OCI-LY7 (cell line): ENCODE measurements at regions not wholly inside any gene's neighbourhood (a gene's known extent, or its start where the extent isn't known, plus 50 kb on each side); places are given as distances from the start of the nearest gene placed in this dataset.

ENCODE experiments used
- BruUV-seq: library from RNA; stranded (reverse); fragments of 400-500 nt; replicated peaks from 2 replicates; lab custom pipeline; 2021; lab: Mats Ljungman, UMichigan
- CTCF ChIA-PET: fragments of 300-600 bp; sonication (Branson Sonifier 250); formaldehyde crosslinking; loops from one replicate; lab custom pipeline; 2022; ENCODE audit warnings: antibody characterized with exemption; ENCODE audit not compliant: unreplicated experiment; lab: Charles Lee
- POLR2A ChIA-PET: fragments of 300-600 bp; sonication (Branson Sonifier 250); formaldehyde crosslinking; loops from one replicate; lab custom pipeline; 2022; ENCODE audit warnings: antibody characterized with exemption; lab: Charles Lee
- DNase-seq: peaks from one replicate; pipeline ENCODE4 v3.0.0-alpha.2; 2015; ENCODE audit warnings: low spot score
- H2AFZ ChIP-seq: fragments of 200-600 bp; sonication (generic), shearing (Covaris generic); 2 replicates; pipeline ENCODE4 v1.6.1; 2014; ENCODE audit warnings: mild to moderate bottlenecking, antibody characterized with exemption, low read length, moderate library complexity
- H3K27ac ChIP-seq: fragments of 200-600 bp; sonication (generic); 2 replicates; pipeline ENCODE4 v1.5.1; 2014; ENCODE audit warnings: mixed run types, low read depth, mild to moderate bottlenecking, moderate library complexity, low read length, inconsistent platforms; ENCODE audit not compliant: poor library complexity, severe bottlenecking
- H3K36me3 ChIP-seq: fragments of 200-600 bp; sonication (generic); 2 replicates; pipeline ENCODE4 v1.6.1; 2014; ENCODE audit warnings: mild to moderate bottlenecking, antibody characterized with exemption, low read length, moderate library complexity, mixed read lengths; ENCODE audit not compliant: insufficient read depth
- H3K4me1 ChIP-seq: fragments of 200-600 bp; sonication (generic); 2 replicates; pipeline ENCODE4 v1.5.1; 2014; ENCODE audit warnings: mild to moderate bottlenecking, low read length; ENCODE audit not compliant: insufficient read depth, poor library complexity, severe bottlenecking
- H3K4me2 ChIP-seq: fragments of 200-600 bp; sonication (generic); 2 replicates; pipeline ENCODE4 v1.6.1; 2014; ENCODE audit warnings: mild to moderate bottlenecking, low read length
- H3K4me3 ChIP-seq: fragments of 200-600 bp; sonication (generic); 2 replicates; pipeline ENCODE4 v1.5.1; 2014; ENCODE audit warnings: mild to moderate bottlenecking, low read depth, low read length; ENCODE audit not compliant: poor library complexity, severe bottlenecking
- H3K79me2 ChIP-seq: fragments of 200-600 bp; sonication (generic); 2 replicates; pipeline ENCODE4 v1.6.1; 2016; ENCODE audit warnings: low read depth, mild to moderate bottlenecking, low read length, moderate library complexity, mixed read lengths; ENCODE audit not compliant: insufficient read depth
- H3K9me2 ChIP-seq: fragments of 200-600 bp; sonication (generic); 2 replicates; pipeline ENCODE4 v1.6.1; 2016; ENCODE audit warnings: mild to moderate bottlenecking, low read length, mixed read lengths; ENCODE audit not compliant: insufficient read depth
- H3K9me3 ChIP-seq: fragments of 200-600 bp; sonication (generic); 2 replicates; pipeline ENCODE4 v1.6.1; 2014; ENCODE audit warnings: mild to moderate bottlenecking, mixed run types, low read length, mixed read lengths
- H4K20me1 ChIP-seq: fragments of 200-600 bp; sonication (generic); 2 replicates; pipeline ENCODE4 v1.6.1; 2014; ENCODE audit warnings: mild to moderate bottlenecking, antibody characterized with exemption, low read length, moderate library complexity, mixed read lengths; ENCODE audit not compliant: insufficient read depth
- EZH2phosphoT487 ChIP-seq: fragments of 200-600 bp; sonication (generic); IDR thresholded peaks from 2 replicates; pipeline ENCODE4 v1.6.1; 2018; ENCODE audit warnings: low read depth, borderline replicate concordance, mild to moderate bottlenecking, mixed run types, antibody characterized with exemption, low read length, moderate library complexity, mixed read lengths
- intact Hi-C: fragments of 100-400 bp; cut with micrococcal nuclease; formaldehyde crosslinking; loops from one replicate; pipeline ENCODE4 v1.10.0; 2022; ENCODE audit not compliant: unreplicated experiment
- TF ChIP-seq, protein P1 (sequence below): fragments of 200-600 bp; sonication (generic); conservative IDR thresholded peaks from 2 replicates; pipeline ENCODE4 v1.5.1; 2014; ENCODE audit warnings: mild to moderate bottlenecking, antibody characterized with exemption, low read length, moderate library complexity, mixed read lengths

DNA sequence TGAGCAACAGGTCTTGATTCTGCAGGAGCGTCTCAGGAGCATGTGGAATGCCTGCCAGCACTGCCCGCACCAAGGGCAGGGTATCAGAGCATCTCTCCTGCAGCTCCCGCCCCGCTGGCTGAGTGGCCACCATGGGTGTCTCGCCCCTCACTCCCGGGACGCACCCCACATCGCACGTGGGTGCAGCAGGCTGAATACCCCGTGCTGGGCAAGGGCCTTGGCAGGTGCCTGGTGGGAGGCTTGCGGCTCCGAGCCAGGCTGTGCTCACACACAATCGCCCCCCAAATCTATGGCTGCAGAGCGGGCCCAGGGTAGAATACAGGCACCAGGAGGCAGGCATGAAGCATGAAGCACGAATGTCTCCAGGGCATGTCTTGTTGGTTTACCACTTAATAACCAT, 103.9 kb upstream of the TMEM132D start:
- DNase-seq = no peak
- H3K36me3 ChIP-seq = no peaks in the 10 kb centered on the region
- no peaks in the 10 kb centered on the region for H3K4me1 ChIP-seq
- no peak overlapping the region for H3K4me2 ChIP-seq
- ChIA-PET CTCF (no interaction called here), POLR2A (no interaction called here)
- no peaks in the 10 kb centered on the region for H3K9me2 ChIP-seq
- TF ChIP-seq EZH2phosphoT487 = no peak
- TF ChIP-seq, protein P1, sequence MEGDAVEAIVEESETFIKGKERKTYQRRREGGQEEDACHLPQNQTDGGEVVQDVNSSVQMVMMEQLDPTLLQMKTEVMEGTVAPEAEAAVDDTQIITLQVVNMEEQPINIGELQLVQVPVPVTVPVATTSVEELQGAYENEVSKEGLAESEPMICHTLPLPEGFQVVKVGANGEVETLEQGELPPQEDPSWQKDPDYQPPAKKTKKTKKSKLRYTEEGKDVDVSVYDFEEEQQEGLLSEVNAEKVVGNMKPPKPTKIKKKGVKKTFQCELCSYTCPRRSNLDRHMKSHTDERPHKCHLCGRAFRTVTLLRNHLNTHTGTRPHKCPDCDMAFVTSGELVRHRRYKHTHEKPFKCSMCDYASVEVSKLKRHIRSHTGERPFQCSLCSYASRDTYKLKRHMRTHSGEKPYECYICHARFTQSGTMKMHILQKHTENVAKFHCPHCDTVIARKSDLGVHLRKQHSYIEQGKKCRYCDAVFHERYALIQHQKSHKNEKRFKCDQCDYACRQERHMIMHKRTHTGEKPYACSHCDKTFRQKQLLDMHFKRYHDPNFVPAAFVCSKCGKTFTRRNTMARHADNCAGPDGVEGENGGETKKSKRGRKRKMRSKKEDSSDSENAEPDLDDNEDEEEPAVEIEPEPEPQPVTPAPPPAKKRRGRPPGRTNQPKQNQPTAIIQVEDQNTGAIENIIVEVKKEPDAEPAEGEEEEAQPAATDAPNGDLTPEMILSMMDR = no peak
- no TSS peak for BruUV-seq
- no peaks in the 10 kb centered on the region for H3K9me3 ChIP-seq
- H3K4me3 ChIP-seq = no peak overlapping the region
- H2AFZ ChIP-seq = no peak overlapping the region
- H3K27ac ChIP-seq = no peak overlapping the region
- no peaks in the 10 kb centered on the region for H3K79me2 ChIP-seq
- H4K20me1 ChIP-seq = no peaks in the 10 kb centered on the region
- intact Hi-C loops = no loop called here

- ChIA-PET CTCF (no interaction called here), POLR2A (no interaction called here)
- TF ChIP-seq EZH2phosphoT487 = no peak
- TF ChIP-seq, protein P1 = no peak
- no peaks in the 10 kb centered on the region for H3K79me2 ChIP-seq
- BruUV-seq = no TSS peak
- intact Hi-C loops = no loop called here
- no peak for DNase-seq
- H3K4me2 ChIP-seq = no peak overlapping the region
- no peaks in the 10 kb centered on the region for H3K4me1 ChIP-seq
- H2AFZ ChIP-seq = no peak overlapping the region
- no peaks in the 10 kb centered on the region for H3K36me3 ChIP-seq
- no peaks in the 10 kb centered on the region for H3K9me3 ChIP-seq
- no peaks in the 10 kb centered on the region for H3K9me2 ChIP-seq
- no peak overlapping the region for H3K27ac ChIP-seq
- no peak overlapping the region for H3K4me3 ChIP-seq
- no peaks in the 10 kb centered on the region for H4K20me1 ChIP-seq
Measured at GRCh38 chr12:130008241-130008640, 104.4 kb upstream of the TMEM132D start.

GRCh38 chr12:130009961-130010360, 106.1 kb upstream of the TMEM132D start:
- H3K79me2 ChIP-seq = no peaks in the 10 kb centered on the region
- H3K36me3 ChIP-seq = no peaks in the 10 kb centered on the region
- TF ChIP-seq, protein P1 = no peak
- TF ChIP-seq EZH2phosphoT487 = no peak
- POLR2A ChIA-PET = no interaction called here
- H3K27ac ChIP-seq = no peak overlapping the region
- no peaks in the 10 kb centered on the region for H3K4me1 ChIP-seq
- H3K9me2 ChIP-seq = no peaks in the 10 kb centered on the region
- no TSS peak for BruUV-seq
- no peak overlapping the region for H3K4me2 ChIP-seq
- CTCF ChIA-PET = no interaction called here
- no peaks in the 10 kb centered on the region for H4K20me1 ChIP-seq
- DNase-seq = no peak
- intact Hi-C loops = loop anchor here (5.0 kb wide), 1 partner anchor 1043 kb away; no protein-coding TSS in a partner anchor
- no peaks in the 10 kb centered on the region for H3K9me3 ChIP-seq
- no peak overlapping the region for H2AFZ ChIP-seq
- no peak overlapping the region for H3K4me3 ChIP-seq
